Astrocyte (in vitro differentiated cells and primary cell): ENCODE measurements at regions not wholly inside any gene's neighbourhood (a gene's known extent, or its start where the extent isn't known, plus 50 kb on each side); places are given as distances from the start of the nearest gene placed in this dataset.

Experiments used
- DNase-seq: peaks from one replicate; pipeline ENCODE4 v3.0.0-alpha.2; 2010; ENCODE audit warnings: low read depth
- FAIRE-seq: peaks from 2 replicates; lab custom pipeline; 2011; peaks lifted over from hg19 to GRCh38; lab: Jason Lieb, UNC
- H2AFZ ChIP-seq: 2 replicates; pipeline ENCODE4 v1.6.0; 2012; ENCODE audit warnings: low read depth, low read length, inconsistent platforms
- H3K27ac ChIP-seq: 2 replicates; pipeline ENCODE4 v1.5.1; 2011; ENCODE audit warnings: low read depth, low read length, inconsistent platforms
- H3K27me3 ChIP-seq: 2 replicates; pipeline ENCODE4 v1.6.0; 2011; ENCODE audit warnings: low read length, inconsistent platforms; ENCODE audit not compliant: insufficient read depth
- H3K36me3 ChIP-seq: 2 replicates; pipeline ENCODE4 v1.5.1; 2011; ENCODE audit warnings: low read length, inconsistent platforms; ENCODE audit not compliant: insufficient read depth
- H3K4me1 ChIP-seq: 2 replicates; pipeline ENCODE4 v1.5.1; 2011; ENCODE audit warnings: low read length, inconsistent platforms; ENCODE audit not compliant: insufficient read depth
- H3K4me2 ChIP-seq: 2 replicates; pipeline ENCODE4 v1.6.0; 2012; ENCODE audit warnings: low read length, inconsistent platforms
- H3K4me3 ChIP-seq: 2 replicates; pipeline ENCODE4 v1.5.1; 2011; ENCODE audit warnings: low read depth, mild to moderate bottlenecking, low read length, inconsistent platforms; ENCODE audit not compliant: insufficient read depth
- H3K79me2 ChIP-seq: 2 replicates; pipeline ENCODE4 v1.6.0; 2012; ENCODE audit warnings: mild to moderate bottlenecking, low read length, inconsistent platforms; ENCODE audit not compliant: insufficient read depth
- H3K9ac ChIP-seq: 2 replicates; pipeline ENCODE4 v1.6.0; 2012; ENCODE audit warnings: mild to moderate bottlenecking, low read length, inconsistent platforms
- H3K9me3 ChIP-seq: 2 replicates; pipeline ENCODE4 v1.5.1; 2012; ENCODE audit warnings: low read depth, mild to moderate bottlenecking, low read length, inconsistent platforms; ENCODE audit not compliant: insufficient read depth
- H4K20me1 ChIP-seq: 2 replicates; pipeline ENCODE4 v1.6.0; 2012; ENCODE audit warnings: low read length, inconsistent platforms; ENCODE audit not compliant: insufficient read depth
- H3K27ac Mint-ChIP-seq: one replicate; pipeline ENCODE4 v1.8.0; 2021; ENCODE audit warnings: mild to moderate bottlenecking, mixed read lengths; ENCODE audit not compliant: unreplicated experiment
- H3K27me3 Mint-ChIP-seq: one replicate; pipeline ENCODE4 v1.8.0; 2021; ENCODE audit warnings: low read depth, mixed read lengths; ENCODE audit not compliant: unreplicated experiment
- H3K36me3 Mint-ChIP-seq: one replicate; pipeline ENCODE4 v1.8.0; 2021; ENCODE audit warnings: low read depth, mixed read lengths; ENCODE audit not compliant: unreplicated experiment
- H3K4me1 Mint-ChIP-seq: one replicate; pipeline ENCODE4 v1.8.0; 2021; ENCODE audit warnings: low read depth, mixed read lengths; ENCODE audit not compliant: unreplicated experiment
- H3K4me3 Mint-ChIP-seq: one replicate; pipeline ENCODE4 v1.8.0; 2021; ENCODE audit warnings: mild to moderate bottlenecking, moderate library complexity, mixed read lengths; ENCODE audit not compliant: unreplicated experiment
- H3K9me3 Mint-ChIP-seq: one replicate; pipeline ENCODE4 v1.8.0; 2021; ENCODE audit warnings: mild to moderate bottlenecking, mixed read lengths; ENCODE audit not compliant: unreplicated experiment
- EZH2 ChIP-seq: IDR thresholded peaks from 2 replicates; pipeline ENCODE4 v1.6.1; 2012; ENCODE audit warnings: mild to moderate bottlenecking, low read length, inconsistent platforms; ENCODE audit not compliant: insufficient read depth
- TF ChIP-seq, protein P1 (sequence below): IDR thresholded peaks from 2 replicates; pipeline ENCODE4 v1.5.1; 2011; ENCODE audit warnings: low read depth, mild to moderate bottlenecking, inconsistent platforms, low read length, moderate library complexity; ENCODE audit not compliant: insufficient read depth

DNA sequence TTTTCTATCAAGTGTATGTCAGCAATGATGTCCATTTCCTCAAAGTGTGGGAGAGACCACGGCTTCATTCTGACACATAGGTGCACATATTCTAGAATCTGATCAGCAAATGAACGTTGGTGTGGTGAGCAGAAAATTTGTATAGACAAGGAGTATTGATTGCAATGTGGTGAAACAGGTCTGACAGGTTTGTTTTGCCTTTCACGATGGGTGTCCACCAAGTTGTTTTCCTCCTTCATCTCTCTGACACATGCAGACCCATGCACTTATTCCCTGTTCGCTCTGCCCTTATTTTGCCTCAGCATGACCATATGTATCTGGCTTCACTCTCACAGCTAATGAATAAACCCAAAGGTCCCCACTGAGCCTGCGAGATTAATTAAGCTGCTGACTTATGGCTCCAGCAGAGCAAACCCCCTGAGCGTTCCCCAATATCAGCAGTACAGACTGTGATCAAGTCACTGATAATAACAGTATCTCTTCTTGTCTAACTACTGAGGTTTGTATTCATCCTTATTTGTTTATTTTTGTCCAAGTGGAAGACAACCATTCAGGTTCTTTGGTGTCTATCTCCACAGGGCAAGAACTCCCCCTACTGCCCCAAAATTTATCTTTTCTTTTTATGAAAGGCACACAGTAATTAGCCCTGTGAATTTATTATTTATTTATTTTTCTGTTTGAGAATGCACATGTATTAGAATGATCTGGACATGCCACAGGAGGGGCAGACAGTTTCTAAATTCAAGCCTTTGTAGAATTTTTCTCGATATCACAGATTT is 178.3 kb upstream of the HSFY2 start:
- Mint-ChIP-seq H3K27me3 (no peaks in the 10 kb centered on the region), H3K9me3 (peaks cover 11% of the 10 kb centered on the region), H3K4me1 (no peaks in the 10 kb centered on the region), H3K4me3 (no peak overlapping the region), H3K36me3 (peaks cover 2% of the 10 kb centered on the region), H3K27ac (no peak overlapping the region)
- FAIRE-seq (no peak), DNase-seq (no peak)
- Histone ChIP-seq H3K4me3 (no peak overlapping the region), H3K79me2 (no peaks in the 10 kb centered on the region), H3K9ac (no peak overlapping the region), H3K27ac (no peak overlapping the region), H3K36me3 (no peaks in the 10 kb centered on the region), H3K9me3 (no peaks in the 10 kb centered on the region), H3K4me1 (no peaks in the 10 kb centered on the region), H3K27me3 (no peaks in the 10 kb centered on the region), H2AFZ (no peak overlapping the region), H4K20me1 (no peaks in the 10 kb centered on the region), H3K4me2 (no peak overlapping the region)
- no peak for TF ChIP-seq EZH2
- TF ChIP-seq, protein P1, sequence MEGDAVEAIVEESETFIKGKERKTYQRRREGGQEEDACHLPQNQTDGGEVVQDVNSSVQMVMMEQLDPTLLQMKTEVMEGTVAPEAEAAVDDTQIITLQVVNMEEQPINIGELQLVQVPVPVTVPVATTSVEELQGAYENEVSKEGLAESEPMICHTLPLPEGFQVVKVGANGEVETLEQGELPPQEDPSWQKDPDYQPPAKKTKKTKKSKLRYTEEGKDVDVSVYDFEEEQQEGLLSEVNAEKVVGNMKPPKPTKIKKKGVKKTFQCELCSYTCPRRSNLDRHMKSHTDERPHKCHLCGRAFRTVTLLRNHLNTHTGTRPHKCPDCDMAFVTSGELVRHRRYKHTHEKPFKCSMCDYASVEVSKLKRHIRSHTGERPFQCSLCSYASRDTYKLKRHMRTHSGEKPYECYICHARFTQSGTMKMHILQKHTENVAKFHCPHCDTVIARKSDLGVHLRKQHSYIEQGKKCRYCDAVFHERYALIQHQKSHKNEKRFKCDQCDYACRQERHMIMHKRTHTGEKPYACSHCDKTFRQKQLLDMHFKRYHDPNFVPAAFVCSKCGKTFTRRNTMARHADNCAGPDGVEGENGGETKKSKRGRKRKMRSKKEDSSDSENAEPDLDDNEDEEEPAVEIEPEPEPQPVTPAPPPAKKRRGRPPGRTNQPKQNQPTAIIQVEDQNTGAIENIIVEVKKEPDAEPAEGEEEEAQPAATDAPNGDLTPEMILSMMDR = no peak

DNA sequence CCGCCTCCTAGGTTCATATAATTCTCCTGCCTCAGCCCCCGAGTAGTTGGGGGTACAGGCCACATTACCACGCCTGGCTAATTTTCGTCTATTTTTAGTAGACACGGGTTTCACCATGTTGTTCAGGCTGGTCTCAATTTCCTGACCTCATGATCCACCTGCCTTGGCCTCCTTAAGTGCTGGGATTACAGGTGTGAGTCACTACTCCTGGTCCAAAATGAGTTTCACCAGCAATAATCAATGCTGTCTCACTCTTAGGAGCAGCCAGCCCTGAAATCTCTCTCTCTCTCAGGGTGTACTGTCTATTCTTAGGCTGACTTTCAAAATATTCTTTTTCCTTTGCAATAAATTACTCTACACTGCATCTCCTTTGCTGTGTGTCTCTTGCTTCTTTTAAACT is 177.5 kb upstream of the HSFY2 start:
- Mint-ChIP-seq H3K36me3 (peaks cover 2% of the 10 kb centered on the region), H3K4me3 (no peak overlapping the region), H3K27me3 (no peaks in the 10 kb centered on the region), H3K9me3 (peaks cover 12% of the 10 kb centered on the region), H3K4me1 (no peaks in the 10 kb centered on the region), H3K27ac (no peak overlapping the region)
- DNase-seq = no peak
- no peak for FAIRE-seq
- no peak overlapping the region for H3K27ac ChIP-seq
- no peak overlapping the region for H3K4me2 ChIP-seq
- no peak overlapping the region for H3K4me3 ChIP-seq
- no peak for TF ChIP-seq EZH2
- TF ChIP-seq, protein P1 = no peak
- no peaks in the 10 kb centered on the region for H3K79me2 ChIP-seq
- no peaks in the 10 kb centered on the region for H3K27me3 ChIP-seq
- H3K36me3 ChIP-seq = no peaks in the 10 kb centered on the region
- no peaks in the 10 kb centered on the region for H3K9me3 ChIP-seq
- no peak overlapping the region for H3K9ac ChIP-seq
- H4K20me1 ChIP-seq = no peaks in the 10 kb centered on the region
- no peaks in the 10 kb centered on the region for H3K4me1 ChIP-seq
- no peak overlapping the region for H2AFZ ChIP-seq

DNA sequence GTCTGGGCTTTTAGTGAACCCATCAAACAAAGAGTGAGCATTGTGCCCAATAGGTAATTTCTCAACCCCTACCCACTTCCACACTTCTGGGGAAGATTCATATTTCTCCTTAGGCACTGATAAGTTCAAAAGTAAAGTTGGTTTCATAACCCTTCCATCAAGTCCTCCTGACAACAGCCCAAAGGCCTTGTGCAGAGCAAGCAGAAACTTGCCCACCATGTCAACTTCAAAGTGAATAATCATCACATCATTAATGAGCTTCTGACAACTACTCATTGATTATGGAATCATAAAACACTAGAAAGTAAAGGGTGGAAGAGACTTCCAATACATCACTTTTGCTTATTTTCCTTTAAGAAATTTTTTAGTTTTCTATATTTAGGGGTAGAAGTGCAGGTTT is 163.3 kb upstream of the HSFY2 start:
- no peaks in the 10 kb centered on the region for H3K4me1 Mint-ChIP-seq
- no peak overlapping the region for H3K4me3 Mint-ChIP-seq
- Histone ChIP-seq H3K79me2 (no peaks in the 10 kb centered on the region), H3K27ac (no peak overlapping the region), H3K9ac (no peak overlapping the region), H3K36me3 (no peaks in the 10 kb centered on the region), H3K4me2 (no peak overlapping the region), H3K4me1 (no peaks in the 10 kb centered on the region), H2AFZ (no peak overlapping the region), H3K9me3 (no peaks in the 10 kb centered on the region), H3K4me3 (no peak overlapping the region), H3K27me3 (no peaks in the 10 kb centered on the region), H4K20me1 (no peaks in the 10 kb centered on the region)
- no peaks in the 10 kb centered on the region for H3K27me3 Mint-ChIP-seq
- no peak for FAIRE-seq
- no peaks in the 10 kb centered on the region for H3K36me3 Mint-ChIP-seq
- no peak for TF ChIP-seq EZH2
- TF ChIP-seq, protein P1 = no peak
- no peak for DNase-seq
- H3K27ac Mint-ChIP-seq = no peak overlapping the region
- H3K9me3 Mint-ChIP-seq = no peaks in the 10 kb centered on the region
